MM.1S (cell line): ENCODE measurements at regions not wholly inside any gene's neighbourhood (a gene's known extent, or its start where the extent isn't known, plus 50 kb on each side); places are given as distances from the start of the nearest gene placed in this dataset.

Source experiments
- DNase-seq: peaks from one replicate; pipeline ENCODE4 v3.0.0-alpha.2; 2015
- H2AFZ ChIP-seq: fragments of 300-600 bp; sonication (generic); 2 replicates; pipeline ENCODE4 v1.6.0; 2016; ENCODE audit warnings: antibody characterized with exemption, low read length
- H3F3A ChIP-seq: fragments of 300-600 bp; sonication (generic); 2 replicates; pipeline ENCODE4 v1.6.1; 2016; ENCODE audit warnings: mild to moderate bottlenecking, antibody characterized with exemption, low read length, moderate library complexity, mixed read lengths; ENCODE audit not compliant: insufficient read depth
- H3K27ac ChIP-seq: fragments of 300-600 bp; sonication (generic); 2 replicates; pipeline ENCODE4 v1.5.1; 2016; ENCODE audit warnings: mild to moderate bottlenecking, low read length
- H3K27me3 ChIP-seq: fragments of 300-600 bp; sonication (generic); replicated peaks from 2 replicates; pipeline ENCODE4 v1.6.0; 2016; ENCODE audit warnings: low read length; ENCODE audit not compliant: insufficient read depth
- H3K36me3 ChIP-seq: fragments of 300-600 bp; sonication (generic); replicated peaks from 2 replicates; pipeline ENCODE4 v1.6.1; 2016; ENCODE audit warnings: mild to moderate bottlenecking, low read length, mixed read lengths; ENCODE audit not compliant: insufficient read depth
- H3K4me1 ChIP-seq: fragments of 300-600 bp; sonication (generic); 2 replicates; pipeline ENCODE4 v1.6.1; 2016; ENCODE audit warnings: low read length, mixed read lengths
- H3K4me2 ChIP-seq: fragments of 300-600 bp; sonication (generic); 2 replicates; pipeline ENCODE4 v1.6.0; 2016; ENCODE audit warnings: low read depth, low read length
- H3K4me3 ChIP-seq: fragments of 300-600 bp; sonication (generic); 2 replicates; pipeline ENCODE4 v1.5.1; 2016; ENCODE audit warnings: low read length, mixed read lengths
- H3K79me2 ChIP-seq: fragments of 300-600 bp; sonication (generic); 2 replicates; pipeline ENCODE4 v1.6.1; 2016; ENCODE audit warnings: mixed run types, low read length, mixed read lengths
- H3K9ac ChIP-seq: fragments of 300-600 bp; sonication (generic); 2 replicates; pipeline ENCODE4 v1.6.1; 2016; ENCODE audit warnings: low read length, mixed read lengths
- H3K9me2 ChIP-seq: fragments of 300-600 bp; sonication (generic); replicated peaks from 2 replicates; pipeline ENCODE4 v1.6.1; 2016; ENCODE audit warnings: mild to moderate bottlenecking, low read length, mixed read lengths; ENCODE audit not compliant: insufficient read depth
- H3K9me3 ChIP-seq: fragments of 300-600 bp; sonication (generic); replicated peaks from 2 replicates; pipeline ENCODE4 v1.6.1; 2016; ENCODE audit warnings: mild to moderate bottlenecking, low read length, mixed read lengths; ENCODE audit not compliant: insufficient read depth
- H4K20me1 ChIP-seq: fragments of 300-600 bp; sonication (generic); 2 replicates; pipeline ENCODE4 v1.6.1; 2016; ENCODE audit warnings: mild to moderate bottlenecking, low read length, moderate library complexity, mixed read lengths; ENCODE audit not compliant: insufficient read depth
- CTCF ChIP-seq: fragments of 300-600 bp; sonication (generic); IDR thresholded peaks from 2 replicates; pipeline ENCODE4 v1.5.1; 2016; ENCODE audit warnings: antibody characterized with exemption, low read length, mixed read lengths
- EZH2 ChIP-seq: fragments of 300-600 bp; sonication (generic); optimal IDR thresholded peaks from 2 replicates; pipeline ENCODE3; 2017; ENCODE audit warnings: low read depth, mild to moderate bottlenecking, antibody characterized with exemption, low read length, mixed read lengths
- EZH2phosphoT487 ChIP-seq: fragments of 300-600 bp; sonication (generic); IDR thresholded peaks from 2 replicates; pipeline ENCODE4 v1.6.1; 2018; ENCODE audit warnings: antibody characterized with exemption, low read length

- Histone ChIP-seq H3K79me2 (no peaks in the 10 kb centered on the region), H3K9ac (no peak overlapping the region), H3K4me3 (no peak overlapping the region), H3K9me2 (no peaks in the 10 kb centered on the region), H3K4me2 (no peak overlapping the region), H3K27me3 (no peaks in the 10 kb centered on the region), H3K9me3 (no peaks in the 10 kb centered on the region), H4K20me1 (no peaks in the 10 kb centered on the region), H3K27ac (no peak overlapping the region), H2AFZ (no peak overlapping the region), H3F3A (peaks cover 5% of the 10 kb centered on the region), H3K4me1 (peaks cover 4% of the 10 kb centered on the region), H3K36me3 (no peaks in the 10 kb centered on the region)
- no peak for DNase-seq
- TF ChIP-seq EZH2phosphoT487 (no peak), CTCF (no peak), EZH2 (no peak)
Measured at GRCh38 chr16:13806671-13807070, 113.3 kb upstream of the ERCC4 start.

- Histone ChIP-seq H3K4me1 (peaks cover 4% of the 10 kb centered on the region), H3K9me2 (no peaks in the 10 kb centered on the region), H3K4me2 (no peak overlapping the region), H3F3A (peaks cover 5% of the 10 kb centered on the region), H3K9ac (no peak overlapping the region), H2AFZ (no peak overlapping the region), H3K4me3 (no peak overlapping the region), H3K27me3 (no peaks in the 10 kb centered on the region), H3K36me3 (no peaks in the 10 kb centered on the region), H3K9me3 (no peaks in the 10 kb centered on the region), H4K20me1 (no peaks in the 10 kb centered on the region), H3K27ac (no peak overlapping the region), H3K79me2 (no peaks in the 10 kb centered on the region)
- DNase-seq, result no peak
- TF ChIP-seq EZH2, result no peak
- TF ChIP-seq CTCF, result no peak
- TF ChIP-seq EZH2phosphoT487, result no peak
Measured at GRCh38 chr16:13808102-13808501, 111.9 kb upstream of the ERCC4 start.

GRCh38 chr16:13809765-13810164 is 110.2 kb upstream of the ERCC4 start:
- H3F3A ChIP-seq, result peaks cover 5% of the 10 kb centered on the region
- TF ChIP-seq EZH2 (no peak), CTCF (no peak), EZH2phosphoT487 (no peak)
- H3K4me3 ChIP-seq, result no peak overlapping the region
- no peaks in the 10 kb centered on the region for H3K36me3 ChIP-seq
- H3K9ac ChIP-seq, result no peak overlapping the region
- no peaks in the 10 kb centered on the region for H4K20me1 ChIP-seq
- no peak for DNase-seq
- no peaks in the 10 kb centered on the region for H3K9me2 ChIP-seq
- no peaks in the 10 kb centered on the region for H3K9me3 ChIP-seq
- no peaks in the 10 kb centered on the region for H3K79me2 ChIP-seq
- no peak overlapping the region for H3K27ac ChIP-seq
- peaks cover 4% of the 10 kb centered on the region for H3K4me1 ChIP-seq
- H3K4me2 ChIP-seq, result no peak overlapping the region
- no peaks in the 10 kb centered on the region for H3K27me3 ChIP-seq
- H2AFZ ChIP-seq, result no peak overlapping the region

- Histone ChIP-seq H3K4me2 (no peak overlapping the region), H3K4me1 (peaks cover 4% of the 10 kb centered on the region), H3K4me3 (no peak overlapping the region), H3F3A (peaks cover 5% of the 10 kb centered on the region), H3K79me2 (no peaks in the 10 kb centered on the region), H3K27me3 (no peaks in the 10 kb centered on the region), H3K9ac (no peak overlapping the region), H2AFZ (no peak overlapping the region), H3K27ac (no peak overlapping the region), H4K20me1 (no peaks in the 10 kb centered on the region), H3K9me3 (no peaks in the 10 kb centered on the region), H3K9me2 (no peaks in the 10 kb centered on the region), H3K36me3 (no peaks in the 10 kb centered on the region)
- no peak for DNase-seq
- TF ChIP-seq EZH2phosphoT487, result no peak
- no peak for TF ChIP-seq EZH2
- TF ChIP-seq CTCF, result no peak
Measured at GRCh38 chr16:13811834-13812233, 108.1 kb upstream of the ERCC4 start.
